ENCODE measurements at regions not wholly inside any gene's neighbourhood (a gene's known extent, or its start where the extent isn't known, plus 50 kb on each side); places are given as distances from the start of the nearest gene placed in this dataset.

DNA sequence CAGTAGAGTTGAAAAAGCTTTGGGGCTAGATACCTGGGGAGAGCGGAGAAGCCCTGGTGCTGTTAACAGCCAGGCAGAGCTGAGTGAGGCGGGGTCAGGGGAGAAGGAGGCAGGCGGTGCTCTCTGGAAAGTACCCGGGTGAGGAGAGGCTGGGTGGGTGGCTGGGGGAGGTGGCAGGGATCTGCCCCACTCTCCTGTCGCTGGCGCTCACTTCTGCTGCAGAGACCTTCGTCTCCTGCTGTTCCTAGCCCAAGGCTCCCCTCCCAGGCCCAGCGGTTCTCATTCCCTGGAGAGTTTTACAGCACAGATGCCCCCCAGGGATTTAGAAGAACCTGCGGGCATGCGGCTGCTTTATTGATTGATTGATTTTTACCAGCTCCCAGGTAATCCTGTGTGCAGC, 302.8 kb downstream of the IRF8 start:
- Histone ChIP-seq H3K4me1 (no peaks in the 10 kb centered on the region), H3K9me3 (no peaks in the 10 kb centered on the region), H3K27ac (no peak overlapping the region), H3K4me3 (no peak overlapping the region), H3K27me3 (no peaks in the 10 kb centered on the region), H3K36me3 (no peaks in the 10 kb centered on the region)
- WGBS (ENCODE audit: insufficient coverage, low coverage, low lambda C conversion rate, missing lambda C conversion rate): 37% methylated on average over 5 of the region's 10 CpGs
- DNase-seq (no peak), ATAC-seq (no peak)
- TF ChIP-seq, protein P1, sequence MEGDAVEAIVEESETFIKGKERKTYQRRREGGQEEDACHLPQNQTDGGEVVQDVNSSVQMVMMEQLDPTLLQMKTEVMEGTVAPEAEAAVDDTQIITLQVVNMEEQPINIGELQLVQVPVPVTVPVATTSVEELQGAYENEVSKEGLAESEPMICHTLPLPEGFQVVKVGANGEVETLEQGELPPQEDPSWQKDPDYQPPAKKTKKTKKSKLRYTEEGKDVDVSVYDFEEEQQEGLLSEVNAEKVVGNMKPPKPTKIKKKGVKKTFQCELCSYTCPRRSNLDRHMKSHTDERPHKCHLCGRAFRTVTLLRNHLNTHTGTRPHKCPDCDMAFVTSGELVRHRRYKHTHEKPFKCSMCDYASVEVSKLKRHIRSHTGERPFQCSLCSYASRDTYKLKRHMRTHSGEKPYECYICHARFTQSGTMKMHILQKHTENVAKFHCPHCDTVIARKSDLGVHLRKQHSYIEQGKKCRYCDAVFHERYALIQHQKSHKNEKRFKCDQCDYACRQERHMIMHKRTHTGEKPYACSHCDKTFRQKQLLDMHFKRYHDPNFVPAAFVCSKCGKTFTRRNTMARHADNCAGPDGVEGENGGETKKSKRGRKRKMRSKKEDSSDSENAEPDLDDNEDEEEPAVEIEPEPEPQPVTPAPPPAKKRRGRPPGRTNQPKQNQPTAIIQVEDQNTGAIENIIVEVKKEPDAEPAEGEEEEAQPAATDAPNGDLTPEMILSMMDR (IDR thresholded peaks at IDR 0.05): no peak
- TF ChIP-seq POLR2A (IDR thresholded peaks at IDR 0.05): no peak
- intact Hi-C loops (cut with DNase I): no loop called here

DNA sequence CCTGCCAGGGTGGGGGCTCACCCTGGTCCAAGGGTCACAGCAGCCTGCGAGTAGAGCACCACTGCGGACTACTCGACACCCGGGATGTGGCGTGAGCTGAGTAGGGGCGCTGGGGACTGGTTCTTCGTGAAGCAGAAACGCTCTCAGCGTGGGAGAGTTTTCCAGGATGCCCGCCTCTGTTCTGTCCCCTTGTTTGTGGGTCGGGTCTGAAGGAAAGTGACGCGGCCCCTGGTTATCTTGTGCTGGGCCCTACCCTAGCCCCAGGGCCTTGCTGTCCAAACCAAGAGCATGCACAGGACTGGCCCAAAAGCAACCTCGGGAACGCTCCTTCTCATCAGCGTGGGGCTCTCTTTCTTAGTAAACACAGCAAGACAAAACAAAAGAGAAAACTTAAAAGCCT, 303.3 kb downstream of the IRF8 start:
- TF ChIP-seq POLR2A (IDR thresholded peaks at IDR 0.05): no peak
- TF ChIP-seq, protein P1 (IDR thresholded peaks at IDR 0.05): no peak
- Histone ChIP-seq H3K4me3 (no peak overlapping the region), H3K36me3 (no peaks in the 10 kb centered on the region), H3K27ac (no peak overlapping the region), H3K27me3 (no peaks in the 10 kb centered on the region), H3K9me3 (no peaks in the 10 kb centered on the region), H3K4me1 (no peaks in the 10 kb centered on the region)
- DNase-seq: no peak
- no peak for ATAC-seq
- intact Hi-C loops (cut with DNase I): no loop called here
- WGBS (ENCODE audit: insufficient coverage, low coverage, low lambda C conversion rate, missing lambda C conversion rate): 62% methylated on average over 9 of the region's 16 CpGs

GRCh38 chr16:86202760-86203426, 303.9 kb downstream of the IRF8 start:
- DNase-seq (no peak), ATAC-seq (no peak)
- 67% methylated on average over 10 of the region's 11 CpGs for WGBS (ENCODE audit: insufficient coverage, low coverage, low lambda C conversion rate, missing lambda C conversion rate)
- TF ChIP-seq, protein P1 (IDR thresholded peaks at IDR 0.05): no peak
- no peak for TF ChIP-seq POLR2A (IDR thresholded peaks at IDR 0.05)
- Histone ChIP-seq H3K36me3 (no peaks in the 10 kb centered on the region), H3K9me3 (no peaks in the 10 kb centered on the region), H3K4me3 (no peak overlapping the region), H3K27me3 (no peaks in the 10 kb centered on the region), H3K4me1 (no peaks in the 10 kb centered on the region), H3K27ac (no peak overlapping the region)
- intact Hi-C loops (cut with DNase I): no loop called here

DNA sequence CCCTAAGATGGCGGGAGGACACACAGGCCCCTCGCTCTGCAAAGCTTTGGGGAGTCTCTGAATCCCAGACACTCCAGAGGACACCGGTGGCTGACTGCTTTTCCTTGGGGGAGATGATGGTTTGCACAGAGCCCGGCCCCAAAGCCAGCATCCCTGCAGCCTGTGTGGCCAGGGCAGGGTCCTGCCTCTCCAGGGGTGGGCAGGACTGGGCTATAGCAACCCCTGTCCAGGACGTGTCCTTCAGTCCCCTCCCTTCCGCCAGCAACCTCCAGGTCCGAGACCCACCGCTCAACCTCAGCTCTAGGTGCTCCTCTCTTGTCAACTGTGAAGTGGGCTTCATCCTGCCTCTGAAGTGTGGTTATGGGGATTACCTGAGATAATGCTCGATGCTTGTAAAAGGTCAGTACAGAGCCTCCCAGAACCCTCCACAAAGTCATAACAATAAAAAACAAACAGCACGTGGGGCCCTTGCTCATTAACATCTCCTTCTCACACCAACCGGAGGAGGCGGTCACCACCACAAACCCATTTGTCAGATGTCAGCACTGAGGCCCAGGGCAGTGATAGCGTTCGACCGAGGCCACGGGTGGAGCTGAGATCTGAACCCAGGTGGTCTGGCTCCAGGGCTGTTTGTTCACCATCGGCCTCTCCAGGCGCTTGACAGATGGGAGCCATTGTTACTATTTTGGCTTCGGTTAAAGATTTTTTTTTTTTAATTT, 304.8 kb downstream of the IRF8 start:
- Histone ChIP-seq H3K4me3 (no peak overlapping the region), H3K27me3 (no peaks in the 10 kb centered on the region), H3K36me3 (no peaks in the 10 kb centered on the region), H3K27ac (no peak overlapping the region), H3K9me3 (no peaks in the 10 kb centered on the region), H3K4me1 (no peaks in the 10 kb centered on the region)
- intact Hi-C loops (cut with DNase I): no loop called here
- WGBS (ENCODE audit: insufficient coverage, low coverage, low lambda C conversion rate, missing lambda C conversion rate): 71% methylated on average over 5 of the region's 19 CpGs
- DNase-seq: no peak
- ATAC-seq: no peak
- TF ChIP-seq, protein P1 (IDR thresholded peaks at IDR 0.05): no peak
- no peak for TF ChIP-seq POLR2A (IDR thresholded peaks at IDR 0.05)
